GM19043 (cell line): ENCODE measurements at regions not wholly inside any gene's neighbourhood (a gene's known extent, or its start where the extent isn't known, plus 50 kb on each side); places are given as distances from the start of the nearest gene placed in this dataset.
"Not testable (repeated sequence)": the region's sequence is repeated elsewhere in the genome, so short reads cannot be mapped to it uniquely, and the experiment has no call there.

ENCODE experiments used
- ATAC-seq: cut with Tn5 transposase; IDR thresholded peaks from one replicate; pipeline ENCODE4 v1.9.1; 2021; ENCODE audit warnings: low read depth; ENCODE audit not compliant: unreplicated experiment

DNA sequence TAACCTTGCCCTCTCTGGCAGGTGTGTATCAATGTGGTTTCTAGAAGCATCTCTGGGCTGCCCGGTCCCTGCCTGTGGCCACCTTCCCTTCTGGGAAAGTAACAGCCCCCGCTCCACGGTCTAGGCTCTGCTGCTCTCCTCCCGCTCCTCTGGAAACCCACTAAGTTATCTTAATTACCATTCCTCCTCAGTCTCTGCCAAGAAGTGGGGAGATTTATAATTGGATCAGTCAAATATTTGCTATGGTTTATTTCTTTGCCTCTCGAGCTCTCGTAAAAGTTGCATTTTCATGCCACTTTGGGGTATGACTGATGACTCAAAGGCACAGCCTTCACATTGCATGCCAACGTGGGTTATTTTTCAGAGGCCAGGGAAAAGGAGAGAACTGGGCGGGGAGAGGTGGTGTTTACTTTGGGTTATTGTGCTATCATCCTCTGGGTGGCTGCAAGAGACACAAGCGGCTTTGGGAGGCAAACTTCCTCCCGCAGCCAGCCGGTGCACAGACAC lies 205.3 kb upstream of the WWC1 start:
- no peak for ATAC-seq

GRCh38 chr5:168086746-168087145 lies 204.7 kb upstream of the WWC1 start:
- ATAC-seq = no peak

- no peak for ATAC-seq
Measured at GRCh38 chr5:168088410-168089173, 202.9 kb upstream of the WWC1 start.

GRCh38 chr5:168089201-168089887 lies 202.1 kb upstream of the WWC1 start:
- ATAC-seq = no peak

DNA sequence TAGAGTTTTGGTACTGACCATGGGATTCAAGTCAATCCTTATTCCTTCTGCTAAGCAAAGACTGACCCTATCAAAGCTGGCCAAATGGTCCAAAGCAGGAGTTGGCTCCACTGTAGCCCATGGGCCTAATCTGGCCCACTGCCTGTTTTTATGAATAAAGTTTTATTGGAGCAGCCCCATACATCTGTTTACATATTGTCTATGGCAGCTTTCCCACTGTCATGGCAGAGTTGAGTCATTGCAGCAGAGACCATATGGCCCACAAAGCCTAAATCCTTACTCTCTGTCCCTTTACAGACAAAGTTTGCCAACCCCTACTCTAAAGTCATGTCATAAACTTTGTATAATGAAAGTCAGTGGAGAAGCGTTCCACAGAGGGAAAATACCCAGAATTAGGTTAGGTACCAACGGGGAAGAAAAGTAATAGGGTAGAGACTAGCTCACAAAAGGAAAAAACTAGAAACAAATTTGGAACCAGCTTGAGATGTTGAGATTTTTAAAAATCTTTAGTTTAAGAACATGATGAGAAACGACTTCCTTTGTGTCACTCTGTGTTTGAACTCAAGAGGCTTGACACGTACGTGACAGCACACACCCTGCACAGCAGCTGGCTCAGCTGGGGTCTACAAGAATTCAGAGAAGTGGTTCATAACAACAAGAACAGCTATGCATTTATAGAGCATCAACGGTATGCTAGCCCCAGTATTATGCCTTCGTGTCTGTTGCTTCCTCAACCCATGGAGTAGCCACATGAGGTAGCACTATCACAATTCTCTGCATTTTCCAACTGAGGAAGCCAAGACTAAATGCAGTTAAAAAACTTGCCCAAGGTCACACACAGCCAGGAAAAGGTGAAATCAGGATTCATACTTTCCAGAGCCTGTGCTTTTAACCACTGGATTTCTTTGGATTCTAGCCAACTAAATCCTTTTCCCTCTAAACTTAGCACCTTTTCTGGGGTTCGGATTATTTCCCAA lies 198.9 kb upstream of the WWC1 start:
- ATAC-seq = no peak

GRCh38 chr5:168093200-168093910 lies 198.1 kb upstream of the WWC1 start:
- no peak for ATAC-seq

DNA sequence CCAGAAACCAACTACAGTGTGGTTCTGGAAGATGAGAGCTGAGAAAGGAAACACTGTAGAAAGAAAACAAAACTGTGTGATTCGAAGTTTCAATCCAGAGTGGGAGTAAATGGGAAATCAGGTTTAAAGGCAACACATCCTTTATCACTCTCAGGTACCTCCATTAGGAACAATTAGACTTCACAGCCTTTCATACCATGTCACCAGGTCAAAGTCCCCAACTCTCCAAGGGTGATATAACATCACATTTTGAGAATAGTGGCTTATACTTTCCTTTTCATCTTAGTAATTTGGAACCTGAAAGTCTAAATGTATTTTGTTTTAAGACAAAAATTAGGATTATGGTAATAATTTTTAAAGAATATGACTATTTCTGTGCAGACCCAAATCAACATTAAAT lies 194.9 kb upstream of the WWC1 start:
- no peak for ATAC-seq

GRCh38 chr5:168097876-168098653 lies 193.4 kb upstream of the WWC1 start:
- no peak for ATAC-seq

DNA sequence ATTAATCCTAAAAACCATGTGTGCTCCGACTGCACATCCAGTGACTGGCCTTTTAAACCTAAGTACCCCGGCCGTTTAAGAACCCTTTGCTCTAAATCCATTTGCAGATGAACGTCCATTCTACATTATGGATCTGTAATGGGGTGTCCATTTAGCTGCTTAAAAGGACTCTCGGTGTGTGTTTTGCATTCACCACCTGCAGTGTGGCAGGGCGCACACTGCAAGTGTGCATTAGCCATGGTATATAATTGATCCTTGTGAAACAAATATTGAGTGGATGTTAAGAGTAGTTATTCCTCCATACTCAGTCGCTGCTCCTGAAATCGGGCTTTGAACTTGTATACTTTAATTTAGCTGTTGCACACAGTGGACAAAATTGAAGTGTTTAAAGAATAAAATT lies 190.1 kb upstream of the WWC1 start:
- ATAC-seq = no peak

DNA sequence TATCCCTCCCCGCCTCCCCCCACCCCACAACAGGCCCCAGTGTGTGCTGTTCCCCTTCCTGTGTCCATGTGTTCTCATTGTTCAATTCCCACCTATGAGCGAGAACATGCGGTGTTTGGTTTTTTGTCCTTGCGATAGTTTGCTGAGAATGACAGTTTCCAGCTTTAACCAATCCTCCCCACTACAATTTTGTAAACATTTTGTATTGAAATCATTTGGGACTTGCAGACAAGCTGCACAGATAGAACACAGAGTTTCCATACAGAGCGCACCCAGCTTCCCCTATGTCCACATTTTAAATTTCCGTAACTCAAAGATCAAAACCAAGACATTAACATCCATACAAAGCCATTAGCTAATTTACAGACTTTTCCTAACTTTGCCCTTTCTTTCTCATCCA lies 188.4 kb upstream of the WWC1 start:
- not testable (repeated sequence) for ATAC-seq

DNA sequence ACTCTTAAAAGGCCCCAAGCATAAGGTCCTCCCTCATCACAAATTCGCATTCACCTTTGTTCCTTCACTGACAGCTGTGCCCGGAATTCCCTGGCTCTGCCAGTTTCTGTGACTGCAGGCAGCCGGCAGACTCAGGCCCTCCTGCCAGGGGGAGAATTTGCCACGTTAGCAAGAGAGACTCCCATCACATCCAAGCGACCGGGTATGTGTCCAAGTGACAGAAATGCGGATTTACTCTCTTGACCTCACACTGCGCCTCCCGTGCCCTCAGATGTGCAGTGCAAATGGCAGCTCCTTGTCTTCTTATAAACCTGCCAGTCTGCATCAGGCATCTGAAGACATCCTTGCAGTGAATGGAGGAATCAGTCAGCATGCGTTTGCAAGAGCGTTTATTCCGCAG lies 187.1 kb upstream of the WWC1 start:
- ATAC-seq = no peak

DNA sequence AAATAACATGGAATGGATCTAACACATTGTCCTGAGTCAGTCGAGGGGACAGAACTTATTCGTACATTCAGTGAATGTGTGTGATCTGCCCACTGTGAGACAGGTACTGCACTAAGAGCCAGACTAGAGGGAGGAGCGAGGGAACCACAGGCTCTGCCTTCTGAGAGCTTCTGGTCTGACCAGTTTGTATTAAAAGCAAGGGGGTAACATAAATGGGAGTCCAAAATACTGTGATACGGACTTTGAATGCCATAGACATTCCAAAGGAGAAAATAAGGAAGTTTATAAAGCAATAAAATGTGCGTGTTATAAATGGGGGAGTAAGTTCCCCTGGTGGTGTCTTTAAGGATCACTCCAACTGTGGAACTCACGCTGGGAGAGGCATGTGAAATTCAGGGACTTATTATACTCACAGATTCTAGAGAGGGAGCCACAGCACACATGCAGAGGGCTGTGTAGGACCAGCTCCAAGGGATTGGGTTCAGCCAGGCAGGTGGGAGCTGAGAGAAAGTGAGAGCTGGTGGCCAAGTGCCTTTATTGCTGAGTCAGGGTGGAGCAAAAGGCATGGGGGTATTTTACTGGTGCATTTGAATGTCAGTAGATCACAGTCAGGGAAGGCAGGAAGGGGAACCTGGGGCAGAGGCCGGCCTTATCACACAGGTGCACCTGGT lies 186.5 kb upstream of the WWC1 start:
- no peak for ATAC-seq

DNA sequence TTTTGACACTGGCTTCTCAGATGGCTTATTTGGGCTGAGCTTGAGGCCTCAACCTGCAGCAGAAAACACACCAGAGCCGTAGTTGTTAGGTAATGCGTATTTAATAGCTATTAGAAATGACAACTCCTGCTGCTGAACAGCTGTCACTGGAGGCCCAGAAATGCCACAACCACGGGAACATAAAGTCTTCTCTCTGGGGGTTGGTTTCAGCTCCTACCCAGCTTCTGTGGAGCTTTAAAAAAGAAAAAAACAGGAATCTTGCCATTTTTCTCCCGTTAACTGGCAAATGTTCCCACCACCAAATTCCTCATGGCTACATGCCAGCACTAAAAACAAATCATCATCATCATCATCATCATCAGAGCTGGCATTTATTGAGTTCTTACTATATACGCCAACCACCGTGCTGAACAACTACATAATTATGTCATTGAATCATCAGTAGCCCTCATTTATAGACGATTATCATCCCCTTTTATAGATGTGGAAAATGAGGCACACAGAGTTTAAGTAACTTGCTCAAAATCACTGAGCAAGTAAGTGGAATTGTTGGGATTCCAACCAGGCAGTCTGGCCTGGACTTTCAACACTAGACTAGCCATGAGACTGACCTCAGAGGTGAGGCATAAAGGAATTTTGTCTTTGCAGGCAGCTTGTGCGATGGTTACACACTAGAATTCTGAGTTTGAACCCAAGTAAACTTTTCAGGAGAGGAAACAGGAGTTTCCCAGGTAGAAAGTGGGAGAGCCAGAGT lies 185.3 kb upstream of the WWC1 start:
- ATAC-seq = no peak

GRCh38 chr5:168109441-168109840 lies 182.0 kb upstream of the WWC1 start:
- ATAC-seq = no peak

GRCh38 chr5:168110384-168110783 lies 181.1 kb upstream of the WWC1 start:
- ATAC-seq = no peak

DNA sequence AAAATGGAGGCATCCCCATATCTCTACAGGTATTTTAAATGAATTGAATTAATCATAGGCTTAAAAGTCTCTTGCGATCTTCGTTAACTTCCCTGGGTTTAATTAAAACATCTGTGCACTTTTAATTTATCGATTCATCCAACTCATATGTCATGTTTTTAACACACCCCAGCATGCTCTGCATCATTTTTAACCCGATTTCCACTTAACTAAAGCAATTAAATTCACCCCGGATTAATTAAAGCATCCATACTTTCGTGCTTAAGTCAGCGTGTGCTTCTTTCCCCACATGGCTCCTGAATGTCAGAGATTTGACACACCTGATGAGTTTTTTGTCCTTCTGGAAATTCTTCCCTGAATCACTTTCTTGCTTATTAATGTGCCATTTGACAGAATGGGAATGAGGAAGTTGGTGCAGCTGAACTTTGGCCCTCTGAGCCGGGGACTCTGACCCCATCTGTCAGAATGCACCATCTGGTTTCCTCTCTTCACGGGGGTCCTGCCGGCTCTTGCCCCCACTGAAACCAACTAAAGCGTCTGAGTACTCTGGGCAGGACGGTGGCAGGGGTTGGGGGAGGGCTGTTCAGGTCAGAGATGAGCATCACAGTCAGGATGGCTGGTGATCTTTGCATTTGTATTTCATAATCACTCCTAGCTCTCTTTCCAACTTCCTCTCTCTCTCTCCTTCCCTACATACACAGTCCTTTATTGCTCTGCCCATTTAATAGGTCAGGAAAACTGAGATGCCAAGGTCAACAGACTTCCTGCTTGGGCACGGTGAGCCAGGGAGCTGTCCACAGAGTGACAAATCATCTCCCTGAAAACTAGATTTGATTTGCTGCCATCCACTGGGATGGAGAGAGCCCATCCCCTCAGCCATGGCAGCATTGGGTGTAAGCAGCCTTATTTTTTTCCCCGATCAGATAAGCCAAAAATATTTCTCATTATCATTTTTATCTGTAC lies 180.3 kb upstream of the WWC1 start:
- ATAC-seq = no peak

GRCh38 chr5:168114444-168115017 lies 176.9 kb upstream of the WWC1 start:
- peak; percentile 76 for ATAC-seq
